Activated naive CD4-positive, alpha-beta T cell treated with anti-CD3 and anti-CD28 coated beads, Interleukin-2, amount 50 U/mL, for 72 hours (primary cell): ENCODE measurements at regions not wholly inside any gene's neighbourhood (a gene's known extent, or its start where the extent isn't known, plus 50 kb on each side); places are given as distances from the start of the nearest gene placed in this dataset.
"Not testable (repeated sequence)": the region's sequence is repeated elsewhere in the genome, so short reads cannot be mapped to it uniquely, and the experiment has no call there.

Experiments
- ATAC-seq, 2 donors: fragments of 150-1000 bp; cut with Tn5 transposase; 2 replicates each; pipeline ENCODE4 v1.10.0; 2021; ENCODE audit warnings: mild to moderate bottlenecking in 2 of 2, moderate library complexity in 2 of 2
- DNase-seq, 2 donors: peaks; one replicate each; pipeline ENCODE4 v3.0.0; 2021 to 2022; ENCODE audit warnings: low spot score in 2 of 2
- H3K27ac Mint-ChIP-seq, 2 donors: one replicate each; pipeline ENCODE4 v1.8.0; 2022; ENCODE audit warnings: mild to moderate bottlenecking in 2 of 2, mixed read lengths in 2 of 2
- H3K36me3 Mint-ChIP-seq, 2 donors: one replicate each; pipeline ENCODE4 v1.8.0; 2022; ENCODE audit warnings: mixed read lengths in 2 of 2
- H3K9me3 Mint-ChIP-seq, 2 donors: one replicate each; pipeline ENCODE4 v1.8.0; 2022; ENCODE audit warnings: mixed read lengths in 2 of 2

DNA sequence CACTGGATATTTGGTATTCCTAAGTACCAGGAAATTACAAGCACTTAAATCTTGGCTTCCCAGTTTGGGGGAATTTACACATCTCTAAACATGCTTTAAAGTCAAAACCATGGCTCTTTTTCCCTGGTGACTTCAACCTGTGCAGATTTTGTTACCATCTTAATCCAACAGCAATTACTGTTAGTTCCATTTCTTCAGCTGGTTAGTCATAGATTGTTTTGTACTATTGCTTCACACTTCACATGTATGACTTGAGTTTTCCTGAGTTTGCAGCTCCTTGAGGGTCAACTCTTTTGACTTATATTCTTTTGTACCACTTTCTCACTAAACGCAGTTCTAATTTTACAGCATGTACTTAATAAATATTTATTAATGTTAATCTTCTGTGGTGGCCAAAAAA lies 203.4 kb upstream of the RND3 start:
- Mint-ChIP-seq H3K27ac (no peak overlapping the region), H3K9me3 (peaks cover 0 to 5% of the 10 kb centered on the region in 2 donors), H3K36me3 (no peaks in the 10 kb centered on the region)
- ATAC-seq (no peak), DNase-seq (no peak)

- no peak for DNase-seq
- Mint-ChIP-seq H3K27ac (no peak overlapping the region), H3K9me3 (peaks cover 0 to 5% of the 10 kb centered on the region in 2 donors), H3K36me3 (no peaks in the 10 kb centered on the region)
- ATAC-seq: no peak
These were observed 202.8 kb upstream of the RND3 start for GRCh38 chr2:150690261-150690660.

- no peak for DNase-seq
- H3K9me3 Mint-ChIP-seq: peaks cover 0 to 5% of the 10 kb centered on the region in 2 donors
These were observed 202.1 kb upstream of the RND3 start for GRCh38 chr2:150689590-150689989.

GRCh38 chr2:150688016-150688415 lies 200.5 kb upstream of the RND3 start:
- DNase-seq (no peak), ATAC-seq (no peak)
- Mint-ChIP-seq H3K36me3 (no peaks in the 10 kb centered on the region), H3K9me3 (no peaks in the 10 kb centered on the region), H3K27ac (no peak overlapping the region)

More at GRCh38 chr2:150689590-150689989, 202.1 kb upstream of the RND3 start:
- H3K27ac Mint-ChIP-seq: no peak overlapping the region
- ATAC-seq: no peak
- H3K36me3 Mint-ChIP-seq: no peaks in the 10 kb centered on the region

DNA sequence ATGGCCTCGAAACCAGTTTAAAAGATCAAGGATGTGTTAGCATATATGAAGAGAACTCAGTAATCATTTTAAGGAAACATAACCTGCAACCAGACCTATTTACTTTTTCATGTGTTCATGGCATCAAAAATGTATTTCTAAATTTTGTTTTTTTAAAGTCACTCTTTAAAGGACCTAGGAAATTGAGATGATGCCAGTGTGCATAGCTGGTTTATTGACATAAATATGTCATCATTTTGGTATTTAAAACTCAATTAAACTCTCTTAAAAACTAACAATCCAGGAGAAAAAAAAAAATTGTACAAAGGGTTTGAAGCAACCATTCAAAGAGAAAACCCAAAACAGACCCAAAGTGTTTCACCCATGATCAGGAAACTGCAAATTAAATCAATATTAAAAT lies 198.9 kb upstream of the RND3 start:
- H3K36me3 Mint-ChIP-seq: no peaks in the 10 kb centered on the region
- ATAC-seq (no peak), DNase-seq (no peak)
- H3K9me3 Mint-ChIP-seq: no peaks in the 10 kb centered on the region
- H3K27ac Mint-ChIP-seq: no peak overlapping the region

GRCh38 chr2:150681120-150681804 lies 193.8 kb upstream of the RND3 start:
- H3K36me3 Mint-ChIP-seq: no peaks in the 10 kb centered on the region
- H3K27ac Mint-ChIP-seq: no peak overlapping the region
- no peaks in the 10 kb centered on the region for H3K9me3 Mint-ChIP-seq
- DNase-seq (no peak), ATAC-seq (no peak)

- no peak for DNase-seq
- no peak for ATAC-seq
- Mint-ChIP-seq H3K27ac (no peak overlapping the region), H3K9me3 (no peaks in the 10 kb centered on the region), H3K36me3 (no peaks in the 10 kb centered on the region)
These were observed 192.1 kb upstream of the RND3 start for GRCh38 chr2:150679456-150680120.

GRCh38 chr2:150677551-150677950 lies 190.1 kb upstream of the RND3 start:
- no peaks in the 10 kb centered on the region for H3K36me3 Mint-ChIP-seq
- no peak overlapping the region for H3K27ac Mint-ChIP-seq
- ATAC-seq (no peak), DNase-seq (no peak)
- H3K9me3 Mint-ChIP-seq: no peaks in the 10 kb centered on the region

DNA sequence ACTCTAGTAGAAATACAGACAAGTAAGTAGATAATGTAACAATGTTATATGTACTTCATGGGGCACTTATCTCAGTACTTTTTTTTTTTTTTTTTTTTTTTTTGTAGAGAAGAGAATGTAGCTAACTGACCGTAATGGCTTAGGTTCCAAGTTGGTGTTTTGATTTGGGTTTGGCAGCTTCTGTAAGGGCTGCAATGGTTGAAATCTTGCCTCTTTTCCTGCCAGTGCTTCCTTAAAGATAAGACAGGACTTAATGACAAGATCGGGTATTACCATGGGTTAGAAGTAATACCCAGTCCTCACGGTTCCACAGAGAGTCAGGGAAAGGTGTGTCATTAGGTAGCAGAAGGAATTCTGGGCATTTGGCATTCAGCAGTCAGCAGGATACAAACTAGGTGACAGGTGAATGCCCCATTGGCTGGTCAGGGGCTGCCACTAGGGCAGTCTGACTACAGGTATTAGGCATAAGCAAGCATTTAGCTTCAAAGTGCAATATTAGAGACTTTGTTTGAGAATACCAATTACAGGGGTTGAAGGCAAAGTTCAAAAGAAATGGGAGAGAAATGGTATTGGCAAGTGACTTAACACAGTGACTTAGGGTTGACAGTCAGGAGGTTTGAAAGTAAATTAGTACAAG lies 189.4 kb upstream of the RND3 start:
- ATAC-seq: no peak
- no peak for DNase-seq
- Mint-ChIP-seq H3K9me3 (no peaks in the 10 kb centered on the region), H3K36me3 (no peaks in the 10 kb centered on the region), H3K27ac (no peak overlapping the region)

DNA sequence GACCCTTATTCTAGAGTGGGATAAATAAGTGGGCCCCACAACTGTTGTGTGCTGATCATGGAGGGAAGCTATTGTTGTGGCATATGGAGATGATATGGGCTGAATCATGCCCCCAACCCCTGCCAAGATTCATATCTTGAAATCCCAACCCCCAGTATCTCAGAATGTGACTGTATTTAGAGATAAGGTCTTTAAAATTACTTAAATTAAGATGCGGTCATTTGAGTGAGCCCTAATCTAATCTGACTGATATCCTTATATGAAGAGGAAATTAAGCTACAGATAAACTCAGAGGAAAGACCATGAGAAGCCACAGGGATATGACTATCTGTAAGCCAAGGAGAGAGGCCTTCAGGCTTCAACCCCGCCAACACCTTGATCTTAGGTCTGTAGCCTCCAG lies 188.3 kb upstream of the RND3 start:
- no peak for DNase-seq
- H3K9me3 Mint-ChIP-seq: no peaks in the 10 kb centered on the region
- ATAC-seq: no peak
- H3K27ac Mint-ChIP-seq: no peak overlapping the region
- H3K36me3 Mint-ChIP-seq: no peaks in the 10 kb centered on the region

DNA sequence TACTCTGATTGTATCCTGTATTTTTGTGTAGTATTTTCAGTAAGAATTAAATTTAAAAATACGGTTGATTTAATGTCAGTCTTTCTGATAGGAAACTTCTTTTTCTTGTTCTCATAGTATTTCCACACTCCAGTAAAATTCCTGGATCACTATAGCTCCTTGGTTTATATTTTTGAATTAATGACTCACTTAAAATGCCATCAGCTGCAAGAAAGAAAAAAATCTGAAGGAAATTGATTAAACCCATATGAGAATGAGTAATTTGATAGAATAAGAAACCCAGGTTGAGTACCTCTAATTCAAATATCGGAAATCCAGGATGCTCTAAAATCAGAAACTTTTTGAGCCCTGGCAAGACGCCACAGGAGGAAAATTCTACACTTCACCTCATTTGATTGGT lies 186.8 kb upstream of the RND3 start:
- ATAC-seq (no peak), DNase-seq (no peak)
- H3K9me3 Mint-ChIP-seq: no peaks in the 10 kb centered on the region
- no peaks in the 10 kb centered on the region for H3K36me3 Mint-ChIP-seq
- no peak overlapping the region for H3K27ac Mint-ChIP-seq

GRCh38 chr2:150672311-150672710 lies 184.8 kb upstream of the RND3 start:
- Mint-ChIP-seq H3K9me3 (peaks cover 8 to 9% of the 10 kb centered on the region in 2 donors), H3K27ac (no peak overlapping the region), H3K36me3 (no peaks in the 10 kb centered on the region)
- DNase-seq: no peak
- ATAC-seq: no peak

DNA sequence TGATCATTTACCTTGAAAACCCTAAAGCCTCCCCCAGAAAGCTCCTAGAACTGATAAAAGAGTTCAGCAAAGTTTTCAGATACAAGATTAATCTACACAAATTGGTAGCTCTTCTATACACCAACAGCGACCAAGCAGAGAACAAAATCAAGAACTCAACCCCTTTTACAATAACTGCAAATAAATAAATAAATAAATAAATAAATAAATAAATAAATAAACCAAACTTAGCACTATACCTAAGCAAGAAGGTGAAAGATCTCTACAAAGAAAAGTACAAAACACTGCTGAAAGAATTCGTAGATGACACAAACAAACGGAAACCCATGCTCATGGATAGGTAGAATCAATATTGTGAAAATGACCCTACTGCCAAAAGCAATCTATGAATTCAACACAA lies 182.0 kb upstream of the RND3 start:
- H3K36me3 Mint-ChIP-seq: no peaks in the 10 kb centered on the region
- no peak overlapping the region for H3K27ac Mint-ChIP-seq
- ATAC-seq: no peak
- no peak for DNase-seq
- H3K9me3 Mint-ChIP-seq: peaks cover 8 to 9% of the 10 kb centered on the region in 2 donors

- not testable (repeated sequence) for DNase-seq, H3K36me3 Mint-ChIP-seq, ATAC-seq, H3K9me3 Mint-ChIP-seq, H3K27ac Mint-ChIP-seq
These were observed 179.6 kb upstream of the RND3 start for GRCh38 chr2:150667039-150667438.

DNA sequence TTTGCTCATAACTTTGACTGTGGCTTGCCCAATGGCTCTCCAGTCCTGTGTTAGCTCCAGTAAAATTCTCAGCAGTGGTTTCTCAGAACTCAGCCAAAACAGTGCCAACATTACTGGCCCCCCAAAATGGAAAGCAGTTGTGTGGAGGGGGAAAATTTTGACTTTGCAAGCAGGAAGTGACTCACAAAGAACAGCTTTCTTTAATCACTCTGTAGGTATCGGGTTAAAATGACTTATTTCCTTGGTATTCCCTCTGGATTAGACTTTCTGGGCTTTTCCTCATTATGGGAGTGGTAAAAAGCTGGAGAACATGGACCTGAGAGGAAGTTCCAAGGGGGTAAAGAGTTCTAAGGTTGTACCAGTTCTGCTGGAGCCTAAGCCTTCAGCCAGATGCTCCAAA lies 175.7 kb upstream of the RND3 start:
- no peak for DNase-seq
- Mint-ChIP-seq H3K9me3 (peaks cover 6 to 13% of the 10 kb centered on the region in 2 donors), H3K27ac (no peak overlapping the region), H3K36me3 (peaks cover 5 to 8% of the 10 kb centered on the region in 2 donors)
- no peak for ATAC-seq

DNA sequence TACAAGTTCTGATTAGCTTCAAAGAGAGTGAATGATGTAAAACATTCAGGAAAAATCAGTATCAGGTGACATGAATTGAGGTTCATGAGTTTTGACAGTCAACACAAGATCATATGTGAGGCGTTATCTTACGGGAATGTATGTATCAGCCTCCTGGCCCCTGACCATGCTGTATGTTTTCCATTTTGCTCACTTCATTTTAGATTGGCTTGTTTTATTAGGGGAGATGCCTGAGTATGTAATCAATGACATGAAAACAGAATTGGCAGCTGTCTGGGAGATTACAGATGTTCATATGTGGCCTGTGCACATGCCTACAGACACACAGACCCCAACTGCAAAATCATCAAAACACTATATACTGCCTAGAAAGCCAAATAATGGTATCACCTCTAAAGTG lies 168.5 kb upstream of the RND3 start:
- no peak for ATAC-seq
- no peak overlapping the region for H3K27ac Mint-ChIP-seq
- peaks cover 0 to 5% of the 10 kb centered on the region in 2 donors for H3K36me3 Mint-ChIP-seq
- peaks cover 4 to 9% of the 10 kb centered on the region in 2 donors for H3K9me3 Mint-ChIP-seq
- no peak for DNase-seq

GRCh38 chr2:150653351-150653750 lies 165.9 kb upstream of the RND3 start:
- DNase-seq (no peak), ATAC-seq (no peak)
- Mint-ChIP-seq H3K9me3 (peaks cover 1 to 2% of the 10 kb centered on the region in 2 donors), H3K36me3 (peaks cover 0 to 2% of the 10 kb centered on the region in 2 donors), H3K27ac (no peak overlapping the region)

- ATAC-seq: no peak
- Mint-ChIP-seq H3K27ac (no peak overlapping the region), H3K9me3 (peaks cover 0 to 7% of the 10 kb centered on the region in 2 donors), H3K36me3 (no peaks in the 10 kb centered on the region)
- no peak for DNase-seq
These were observed 160.5 kb upstream of the RND3 start for GRCh38 chr2:150647943-150648342.
